HCT116 (cell line): ENCODE measurements at regions not wholly inside any gene's neighbourhood (a gene's known extent, or its start where the extent isn't known, plus 50 kb on each side); places are given as distances from the start of the nearest gene placed in this dataset.

ENCODE experiments used
- ATAC-seq: fragments of 200-7000 bp; cut with Tn5 transposase; 2 replicates; pipeline ENCODE4 v1.9.1; 2020; ENCODE audit warnings: mild to moderate bottlenecking, moderate library complexity
- BruUV-seq: library from RNA; stranded (reverse); fragments of 400-500 nt; replicated peaks from 2 replicates; lab custom pipeline; 2021; lab: Mats Ljungman, UMichigan
- CTCF ChIA-PET: fragments of 300-600 bp; sonication (Branson Sonifier 250); formaldehyde crosslinking; loops from one replicate; lab custom pipeline; 2021; ENCODE audit warnings: antibody characterized with exemption; lab: Charles Lee
- POLR2A ChIA-PET: fragments of 300-600, 350-600 bp; sonication (Branson Sonifier 250); formaldehyde crosslinking; loops from one replicate; lab custom pipeline; 2021; ENCODE audit warnings: antibody characterized with exemption; lab: Charles Lee
- RAD21 ChIA-PET, 2 experiments: fragments of 300-600 bp; sonication (Branson Sonifier 250); formaldehyde crosslinking; loops; one replicate each; lab custom pipeline; 2023; ENCODE audit warnings: low total read pairs in 2 of 2; ENCODE audit not compliant: uncharacterized antibody in 2 of 2, unreplicated experiment in 2 of 2, low non-redundant PET in 1 of 2; lab: Charles Lee
- DNase-seq: peaks from one replicate; pipeline ENCODE4 v3.0.0-alpha.2; 2010; ENCODE audit warnings: low read depth, low spot score
- H2AFZ ChIP-seq: fragments of 200-600 bp; shearing (Covaris generic), sonication (generic); 2 replicates; pipeline ENCODE4 v1.6.1; 2017; ENCODE audit warnings: low read depth, mixed run types, mixed read lengths, antibody characterized with exemption, low read length; ENCODE audit not compliant: poor library complexity, severe bottlenecking
- H3K27ac ChIP-seq: 2 replicates; pipeline ENCODE4 v1.5.1; 2012; ENCODE audit warnings: low read depth, low read length
- H3K27me3 ChIP-seq: fragments of 200-600 bp; sonication (generic); 2 replicates; pipeline ENCODE4 v1.6.1; 2016; ENCODE audit warnings: mixed run types, low read length, mixed read lengths; ENCODE audit not compliant: insufficient read depth
- H3K36me3 ChIP-seq, 2 experiments: fragments of 200-500 bp in 1 of 2; fragments of 200-600 bp in 1 of 2; sonication (Bioruptor generic) in 1 of 2; sonication (generic) in 1 of 2; 2 replicates each; pipeline versions ENCODE4 v1.5.1 to v1.6.1; 2014 to 2016; ENCODE audit warnings: low read length in 2 of 2, inconsistent platforms in 1 of 2, mixed read lengths in 1 of 2, mixed run types in 1 of 2; ENCODE audit not compliant: insufficient read depth in 2 of 2, control insufficient read depth in 1 of 2
- H3K4me1 ChIP-seq, 2 experiments: fragments of 200-600 bp in 1 of 2; sonication (generic) in 1 of 2; 2 replicates each; pipeline versions ENCODE4 v1.5.1 to v1.6.1; 2012 to 2017; ENCODE audit warnings: low read length in 2 of 2, inconsistent platforms in 1 of 2, mild to moderate bottlenecking in 1 of 2, mixed read lengths in 1 of 2, mixed run types in 1 of 2, moderate library complexity in 1 of 2; ENCODE audit not compliant: insufficient read depth in 2 of 2, control insufficient read depth in 1 of 2
- H3K4me2 ChIP-seq: fragments of 200-600 bp; sonication (generic); 2 replicates; pipeline ENCODE4 v1.6.1; 2017; ENCODE audit warnings: mixed run types, low read length, mixed read lengths
- H3K4me3 ChIP-seq, 2 experiments: fragments of 200-600 bp in 1 of 2; sonication (generic) in 1 of 2; replicated peaks in 1 of 2; 2 replicates each; pipeline ENCODE4 v1.5.1; 2011 to 2016; ENCODE audit warnings: low read length in 2 of 2, control low read depth in 1 of 2, low read depth in 1 of 2, mild to moderate bottlenecking in 1 of 2, mixed read lengths in 1 of 2, mixed run types in 1 of 2
- H3K79me2 ChIP-seq: fragments of 200-600 bp; sonication (generic); 2 replicates; pipeline ENCODE4 v1.6.1; 2017; ENCODE audit warnings: mild to moderate bottlenecking, mixed run types, low read length, moderate library complexity, mixed read lengths; ENCODE audit not compliant: insufficient read depth
- H3K9ac ChIP-seq: fragments of 200-600 bp; sonication (generic); 2 replicates; pipeline ENCODE4 v1.6.1; 2016; ENCODE audit warnings: low read length, mixed read lengths
- H3K9me2 ChIP-seq: fragments of 200-600 bp; sonication (generic), shearing (Covaris generic); 2 replicates; pipeline ENCODE4 v1.6.1; 2017; ENCODE audit warnings: mixed run types, mild to moderate bottlenecking, moderate library complexity; ENCODE audit not compliant: insufficient read depth
- H3K9me3 ChIP-seq, 2 experiments: fragments of 200-500 bp in 1 of 2; fragments of 200-600 bp in 1 of 2; sonication (Bioruptor generic) in 1 of 2; sonication (generic) in 1 of 2; 2 replicates each; pipeline ENCODE4 v1.6.1; 2014 to 2017; ENCODE audit warnings: low read length in 2 of 2, mixed read lengths in 2 of 2, inconsistent platforms in 1 of 2, low read depth in 1 of 2, mild to moderate bottlenecking in 1 of 2, mixed run types in 1 of 2, moderate library complexity in 1 of 2; ENCODE audit not compliant: control insufficient read depth in 1 of 2, insufficient read depth in 1 of 2
- H4K20me1 ChIP-seq: fragments of 200-600 bp; sonication (generic), shearing (Covaris generic); 2 replicates; pipeline ENCODE4 v1.6.1; 2017; ENCODE audit warnings: mixed run types, mild to moderate bottlenecking, moderate library complexity; ENCODE audit not compliant: insufficient read depth
- CBX3 ChIP-seq: IDR thresholded peaks from 2 replicates; pipeline ENCODE4 v1.6.1; 2012; ENCODE audit warnings: low read depth
- CEBPB ChIP-seq: IDR thresholded peaks from 2 replicates; pipeline ENCODE4 v1.6.1; 2012; ENCODE audit warnings: low read depth
- CTCF ChIP-seq, 3 experiments: fragments of 200-600 bp in 1 of 3; sonication (generic) in 1 of 3; IDR thresholded peaks in 2 of 3; conservative IDR thresholded peaks in 1 of 3; 2 replicates each; pipeline ENCODE4 v1.5.1; 2012 to 2017; ENCODE audit warnings: low read depth in 2 of 3, low read length in 2 of 3, antibody characterized with exemption in 1 of 3, borderline replicate concordance in 1 of 3, control low read depth in 1 of 3, mild to moderate bottlenecking in 1 of 3, mixed read lengths in 1 of 3, mixed run types in 1 of 3, moderate library complexity in 1 of 3; ENCODE audit not compliant: insufficient read depth in 1 of 3
- EZH2 ChIP-seq: fragments of 200-600 bp; sonication (generic); IDR thresholded peaks from 2 replicates; pipeline ENCODE4 v1.6.1; 2017; ENCODE audit warnings: antibody characterized with exemption, mixed run types
- FOSL1 ChIP-seq: IDR thresholded peaks from 2 replicates; pipeline ENCODE4 v1.6.1; 2012; ENCODE audit warnings: low read depth
- JUND ChIP-seq: IDR thresholded peaks from 2 replicates; pipeline ENCODE4 v1.6.1; 2012
- MAX ChIP-seq: IDR thresholded peaks from 2 replicates; pipeline ENCODE4 v1.6.1; 2012
- POLR2A ChIP-seq: IDR thresholded peaks from 2 replicates; pipeline ENCODE4 v1.7.0; 2011; ENCODE audit warnings: borderline replicate concordance; ENCODE audit not compliant: insufficient read depth, insufficient read length; ENCODE audit errors: extremely low read depth
- RAD21 ChIP-seq: IDR thresholded peaks from 2 replicates; pipeline ENCODE4 v1.6.1; 2012; ENCODE audit warnings: low read depth, mild to moderate bottlenecking
- SP1 ChIP-seq: IDR thresholded peaks from 2 replicates; pipeline ENCODE4 v1.6.1; 2012; ENCODE audit warnings: low read depth
- SRF ChIP-seq: IDR thresholded peaks from 2 replicates; pipeline ENCODE4 v1.6.1; 2012; ENCODE audit warnings: low read depth
- TCF7L2 ChIP-seq: IDR thresholded peaks from 2 replicates; pipeline ENCODE4 v1.7.0; 2011; ENCODE audit warnings: borderline replicate concordance, inconsistent platforms; ENCODE audit not compliant: insufficient read depth, insufficient read length; ENCODE audit errors: extremely low read depth
- YY1 ChIP-seq: IDR thresholded peaks from 2 replicates; pipeline ENCODE4 v1.6.1; 2011; ENCODE audit warnings: low read length, low read depth, moderate library complexity, mild to moderate bottlenecking; ENCODE audit not compliant: insufficient replicate concordance; ENCODE audit errors: extremely low read depth
- ZFX ChIP-seq: fragments of 450-650 bp; IDR thresholded peaks from 2 replicates; pipeline ENCODE4 v1.6.1; 2017
- intact Hi-C: fragments of 100-400 bp; cut with micrococcal nuclease; formaldehyde crosslinking; loops from 2 replicates; pipeline ENCODE4 v1.10.0; 2022

- no peaks in the 10 kb centered on the region for H4K20me1 ChIP-seq
- POLR2A ChIA-PET: no interaction called here
- DNase-seq: no peak
- no peaks in the 10 kb centered on the region for H3K9me2 ChIP-seq
- BruUV-seq: no TSS peak
- TF ChIP-seq CTCF (IDR thresholded peaks at IDR 0.05 in 2 of 3, conservative IDR thresholded peaks at IDR 0.05 in 1 of 3; ENCODE audit: borderline replicate concordance in 1 of 3, insufficient read depth in 1 of 3, low read depth in 2 of 3, low read length in 2 of 3): no peak
- TF ChIP-seq ZFX: no peak
- no peak for TF ChIP-seq CEBPB
- TF ChIP-seq RAD21: no peak
- TF ChIP-seq POLR2A: no peak
- TF ChIP-seq SRF: no peak
- TF ChIP-seq SP1: no peak
- no peak for TF ChIP-seq TCF7L2
- TF ChIP-seq FOSL1: no peak
- no peak for TF ChIP-seq EZH2
- no peak for TF ChIP-seq YY1
- no peak for TF ChIP-seq CBX3
- no peak for TF ChIP-seq JUND
- no peak for TF ChIP-seq MAX
- TF ChIP-seq, all 23 proteins: peak for 0
- no peak for ATAC-seq
- H2AFZ ChIP-seq: no peak overlapping the region
- H3K4me1 ChIP-seq: no peaks in the 10 kb centered on the region
- no peak overlapping the region for H3K4me2 ChIP-seq
- ChIA-PET CTCF (no interaction called here), RAD21 (no interaction called here)
- H3K9me3 ChIP-seq: peaks cover 16 to 45% of the 10 kb centered on the region in 2 experiments; a peak in 2 of 4 replicates
- intact Hi-C loops: no loop called here
- no peaks in the 10 kb centered on the region for H3K79me2 ChIP-seq
- no peaks in the 10 kb centered on the region for H3K36me3 ChIP-seq
- no peak overlapping the region for H3K4me3 ChIP-seq
- H3K27ac ChIP-seq: no peak overlapping the region
- H3K9ac ChIP-seq: no peak overlapping the region
- no peaks in the 10 kb centered on the region for H3K27me3 ChIP-seq
Measured at GRCh38 chr15:27692438-27692837, 406.7 kb downstream of the OCA2 start.
